ENCODE measurements at regions not wholly inside any gene's neighbourhood (a gene's known extent, or its start where the extent isn't known, plus 50 kb on each side); places are given as distances from the start of the nearest gene placed in this dataset.
A peak's percentile ranks its signal among the peaks of the same experiment; 100 is the strongest.

- DNase-seq (ENCODE audit: extremely low read depth, insufficient read length), result no peak
- TF ChIP-seq, protein P1, sequence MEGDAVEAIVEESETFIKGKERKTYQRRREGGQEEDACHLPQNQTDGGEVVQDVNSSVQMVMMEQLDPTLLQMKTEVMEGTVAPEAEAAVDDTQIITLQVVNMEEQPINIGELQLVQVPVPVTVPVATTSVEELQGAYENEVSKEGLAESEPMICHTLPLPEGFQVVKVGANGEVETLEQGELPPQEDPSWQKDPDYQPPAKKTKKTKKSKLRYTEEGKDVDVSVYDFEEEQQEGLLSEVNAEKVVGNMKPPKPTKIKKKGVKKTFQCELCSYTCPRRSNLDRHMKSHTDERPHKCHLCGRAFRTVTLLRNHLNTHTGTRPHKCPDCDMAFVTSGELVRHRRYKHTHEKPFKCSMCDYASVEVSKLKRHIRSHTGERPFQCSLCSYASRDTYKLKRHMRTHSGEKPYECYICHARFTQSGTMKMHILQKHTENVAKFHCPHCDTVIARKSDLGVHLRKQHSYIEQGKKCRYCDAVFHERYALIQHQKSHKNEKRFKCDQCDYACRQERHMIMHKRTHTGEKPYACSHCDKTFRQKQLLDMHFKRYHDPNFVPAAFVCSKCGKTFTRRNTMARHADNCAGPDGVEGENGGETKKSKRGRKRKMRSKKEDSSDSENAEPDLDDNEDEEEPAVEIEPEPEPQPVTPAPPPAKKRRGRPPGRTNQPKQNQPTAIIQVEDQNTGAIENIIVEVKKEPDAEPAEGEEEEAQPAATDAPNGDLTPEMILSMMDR (IDR thresholded peaks at IDR 0.05; ENCODE audit: insufficient read depth, low read length, poor library complexity, severe bottlenecking), result no peak
These were observed 105.0 kb upstream of the ADGRL2 start for GRCh38 chr1:81695741-81696140.

DNA sequence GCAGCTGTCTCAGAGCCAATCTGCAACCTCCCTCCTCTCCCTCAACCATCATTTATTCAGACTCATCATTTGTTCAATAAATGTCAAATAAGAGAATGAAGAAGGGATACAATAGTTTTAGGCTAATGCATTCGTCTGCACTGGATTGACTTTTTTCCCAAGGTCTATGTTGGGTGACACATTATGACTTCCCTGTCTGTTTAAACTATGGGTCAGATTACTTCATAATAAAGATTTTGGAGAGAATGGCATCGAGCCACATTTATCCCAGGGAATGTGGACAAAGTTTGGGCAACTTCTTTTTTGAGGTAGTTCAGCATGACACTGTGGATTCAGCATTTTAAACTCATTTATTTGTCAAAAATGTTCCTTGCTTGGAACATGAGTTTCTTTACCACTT, 107.4 kb upstream of the ADGRL2 start:
- TF ChIP-seq, protein P1 (IDR thresholded peaks at IDR 0.05; ENCODE audit: insufficient read depth, low read length, poor library complexity, severe bottlenecking), result no peak
- Histone ChIP-seq H3K4me3 (replicated peaks; ENCODE audit: low read depth, low read length) (no peak overlapping the region), H3K36me3 (ENCODE audit: control insufficient read depth, insufficient read depth, low read length) (no peaks in the 10 kb centered on the region), H3K27me3 (replicated peaks; ENCODE audit: control insufficient read depth, insufficient read depth, low read length) (no peaks in the 10 kb centered on the region)
- DNase-seq (ENCODE audit: extremely low read depth, insufficient read length), result no peak

More at GRCh38 chr1:81695741-81696140, 105.0 kb upstream of the ADGRL2 start:
- H3K27me3 ChIP-seq (replicated peaks; ENCODE audit: control insufficient read depth, insufficient read depth, low read length), result no peaks in the 10 kb centered on the region
- no peaks in the 10 kb centered on the region for H3K36me3 ChIP-seq (ENCODE audit: control insufficient read depth, insufficient read depth, low read length)
- H3K4me3 ChIP-seq (replicated peaks; ENCODE audit: low read depth, low read length), result no peak overlapping the region

DNA sequence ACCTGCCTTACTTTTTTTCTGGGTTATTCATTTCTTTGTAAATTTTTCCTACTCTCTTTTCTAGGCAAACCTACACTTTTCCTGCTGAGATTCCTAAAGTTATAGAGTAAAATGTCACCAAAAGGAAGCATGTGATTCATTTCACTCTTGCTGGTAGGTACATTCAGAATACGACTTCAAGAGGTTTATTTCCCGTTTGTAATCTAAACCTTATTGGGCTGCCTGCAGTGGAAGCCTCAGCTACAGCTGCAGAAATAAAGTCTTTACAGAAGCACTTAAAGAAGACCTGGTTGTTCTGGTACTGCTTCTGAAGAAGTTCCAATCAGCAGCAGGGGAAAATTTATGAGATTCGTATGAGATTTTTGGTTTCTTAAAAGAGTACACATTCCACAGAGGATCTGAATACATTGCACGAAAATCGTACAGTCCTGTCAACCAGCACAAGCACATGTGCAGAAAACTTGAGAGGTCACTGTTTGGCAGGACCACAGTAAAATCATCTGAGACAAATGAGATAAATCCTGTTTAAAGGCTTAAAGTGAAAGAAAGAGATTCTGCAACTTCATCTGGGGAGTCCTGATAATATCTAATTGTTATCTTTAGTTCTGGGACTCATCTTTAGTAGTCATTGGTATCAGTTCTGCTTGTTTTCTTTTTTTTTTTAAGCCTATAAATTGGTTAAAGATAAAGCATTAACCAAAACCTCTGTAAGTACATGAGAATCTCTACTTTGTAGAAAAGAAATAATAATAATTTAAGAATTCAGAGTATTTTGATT, 109.9 kb upstream of the ADGRL2 start:
- H3K4me3 ChIP-seq (replicated peaks; ENCODE audit: low read depth, low read length), result no peak overlapping the region
- no peak for DNase-seq (ENCODE audit: extremely low read depth, insufficient read length)
- H3K27me3 ChIP-seq (replicated peaks; ENCODE audit: control insufficient read depth, insufficient read depth, low read length), result no peaks in the 10 kb centered on the region
- TF ChIP-seq, protein P1 (IDR thresholded peaks at IDR 0.05; ENCODE audit: insufficient read depth, low read length, poor library complexity, severe bottlenecking), result no peak
- no peaks in the 10 kb centered on the region for H3K36me3 ChIP-seq (ENCODE audit: control insufficient read depth, insufficient read depth, low read length)

- H3K4me3 ChIP-seq (replicated peaks; ENCODE audit: low read depth, low read length), result no peak overlapping the region
These were observed 111.2 kb upstream of the ADGRL2 start for GRCh38 chr1:81689531-81689941.

DNA sequence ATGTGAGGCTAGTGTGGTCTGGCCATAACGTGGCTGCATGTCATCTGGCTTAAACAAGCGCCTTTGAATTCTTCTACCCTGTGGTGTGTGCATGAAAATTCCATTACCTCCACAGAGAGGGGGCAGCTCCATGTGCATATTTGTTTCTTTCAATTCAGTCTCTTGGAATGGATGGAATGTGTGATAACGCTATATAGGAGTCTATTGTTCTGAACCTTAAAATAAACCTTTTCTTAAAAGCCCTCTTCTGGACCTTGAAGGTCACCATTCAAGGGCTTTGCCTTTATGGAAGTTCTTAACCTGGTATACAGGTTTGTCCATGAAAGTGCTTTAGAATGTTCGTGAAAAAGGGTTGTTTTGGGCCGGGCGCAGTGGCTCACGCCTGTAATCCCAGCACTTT, 118.2 kb upstream of the ADGRL2 start:
- no peaks in the 10 kb centered on the region for H3K36me3 ChIP-seq (ENCODE audit: control insufficient read depth, insufficient read depth, low read length)
- no peaks in the 10 kb centered on the region for H3K27me3 ChIP-seq (replicated peaks; ENCODE audit: control insufficient read depth, insufficient read depth, low read length)
- no peak for DNase-seq (ENCODE audit: extremely low read depth, insufficient read length)
- no peak overlapping the region for H3K4me3 ChIP-seq (replicated peaks; ENCODE audit: low read depth, low read length)
- TF ChIP-seq, protein P1 (IDR thresholded peaks at IDR 0.05; ENCODE audit: insufficient read depth, low read length, poor library complexity, severe bottlenecking), result no peak

More at GRCh38 chr1:81689531-81689941, 111.2 kb upstream of the ADGRL2 start:
- Histone ChIP-seq H3K27me3 (replicated peaks; ENCODE audit: control insufficient read depth, insufficient read depth, low read length) (no peaks in the 10 kb centered on the region), H3K36me3 (ENCODE audit: control insufficient read depth, insufficient read depth, low read length) (no peaks in the 10 kb centered on the region)
- TF ChIP-seq, protein P1 (IDR thresholded peaks at IDR 0.05; ENCODE audit: insufficient read depth, low read length, poor library complexity, severe bottlenecking), result no peak
- DNase-seq (ENCODE audit: extremely low read depth, insufficient read length), result peak; percentile 15

All from GM06990 (cell line).